Fibroblast of mammary gland (primary cell): ENCODE measurements at regions not wholly inside any gene's neighbourhood (a gene's known extent, or its start where the extent isn't known, plus 50 kb on each side); places are given as distances from the start of the nearest gene placed in this dataset.

Experiments used
- DNase-seq: peaks from one replicate; pipeline ENCODE4 v3.0.0-alpha.2; 2010; ENCODE audit warnings: low read depth
- H3K4me3 ChIP-seq: 2 replicates; pipeline ENCODE4 v1.5.1; 2011; ENCODE audit warnings: low read depth, mild to moderate bottlenecking, low read length, moderate library complexity; ENCODE audit not compliant: control insufficient read depth
- CTCF ChIP-seq: conservative IDR thresholded peaks from 2 replicates; pipeline ENCODE4 v1.5.1; 2011; ENCODE audit warnings: low read depth, low read length, inconsistent platforms; ENCODE audit not compliant: control insufficient read depth, insufficient read depth

- DNase-seq, result no peak
- TF ChIP-seq CTCF, result no peak
- H3K4me3 ChIP-seq, result no peak overlapping the region
These were observed 461.0 kb downstream of the TBC1D32 start for GRCh38 chr6:120873125-120873865.

GRCh38 chr6:120872262-120872578 lies 462.1 kb downstream of the TBC1D32 start:
- DNase-seq, result no peak
- no peak overlapping the region for H3K4me3 ChIP-seq
- no peak for TF ChIP-seq CTCF

- H3K4me3 ChIP-seq, result no peak overlapping the region
- DNase-seq, result no peak
- TF ChIP-seq CTCF, result no peak
These were observed 462.6 kb downstream of the TBC1D32 start for GRCh38 chr6:120871416-120872261.

GRCh38 chr6:120869397-120869796 lies 464.9 kb downstream of the TBC1D32 start:
- no peak overlapping the region for H3K4me3 ChIP-seq
- TF ChIP-seq CTCF, result no peak
- no peak for DNase-seq

GRCh38 chr6:120857422-120857821 lies 476.9 kb downstream of the TBC1D32 start:
- no peak for DNase-seq
- TF ChIP-seq CTCF, result no peak
- no peak overlapping the region for H3K4me3 ChIP-seq

- no peak overlapping the region for H3K4me3 ChIP-seq
- no peak for TF ChIP-seq CTCF
These were observed 479.7 kb downstream of the TBC1D32 start for GRCh38 chr6:120854583-120854982.

More at GRCh38 chr6:120854583-120854982, 479.7 kb downstream of the TBC1D32 start:
- DNase-seq, result no peak
